A549 (cell line): ENCODE measurements at regions not wholly inside any gene's neighbourhood (a gene's known extent, or its start where the extent isn't known, plus 50 kb on each side); places are given as distances from the start of the nearest gene placed in this dataset.

Source experiments
- ATAC-seq, 2 experiments: fragments of 200-7000 bp in 1 of 2; fragments of >200 bp in 1 of 2; cut with Nextera tagmentation in 1 of 2; cut with Tn5 transposase in 1 of 2; 3 replicates each; pipeline versions ENCODE4 v1.8.0 to v1.9.1; 2018 to 2020; ENCODE audit warnings: mild to moderate bottlenecking in 1 of 2, moderate library complexity in 1 of 2
- CTCF ChIA-PET: fragments of 300-600 bp; sonication (Branson Sonifier 250); formaldehyde crosslinking; extraction: SDS; loops from one replicate; lab custom pipeline; 2021; ENCODE audit warnings: antibody characterized with exemption, inconsistent platforms; lab: Yijun Ruan, JAX
- POLR2A ChIA-PET: fragments of 350-600 bp; formaldehyde crosslinking; extraction: SDS; loops from one replicate; lab custom pipeline; 2021; ENCODE audit warnings: antibody characterized with exemption, inconsistent platforms; lab: Yijun Ruan, JAX
- DNase-seq, 2 experiments: peaks; one replicate each; pipeline versions ENCODE4 v3.0.0 to v3.0.0-alpha.2; 2011 to 2016; ENCODE audit warnings: low read depth in 1 of 2, low spot score in 1 of 2
- FAIRE-seq: peaks from 2 replicates; lab custom pipeline; 2011; peaks lifted over from hg19 to GRCh38; lab: Jason Lieb, UNC
- H3K27ac ChIP-seq, 2 experiments: fragments of >200 bp; sonication (Bioruptor Twin); formaldehyde crosslinking; 3 replicates each; pipeline ENCODE4 v1.5.1; 2016 to 2017
- H3K4me1 ChIP-seq: fragments of >200 bp; sonication (Bioruptor Twin); formaldehyde crosslinking; 3 replicates; pipeline ENCODE4 v1.6.1; 2016
- H3K4me2 ChIP-seq: fragments of >200 bp; sonication (Bioruptor Twin); formaldehyde crosslinking; 3 replicates; pipeline ENCODE4 v1.6.1; 2016
- H3K4me3 ChIP-seq: fragments of >200 bp; sonication (Bioruptor Twin); formaldehyde crosslinking; 3 replicates; pipeline ENCODE4 v1.5.1; 2016
- H3K9me3 ChIP-seq: fragments of >200 bp; sonication (Bioruptor Twin); formaldehyde crosslinking; 3 replicates; pipeline ENCODE4 v1.6.1; 2016
- BHLHE40 ChIP-seq: IDR thresholded peaks from 2 replicates; pipeline ENCODE4 v1.6.1; 2012; ENCODE audit warnings: low read depth, low read length, inconsistent platforms
- CBX8 ChIP-seq: fragments of 200-600 bp; sonication (generic); IDR thresholded peaks from 2 replicates; pipeline ENCODE4 v1.6.1; 2016
- CHD4 ChIP-seq: fragments of 200-600 bp; sonication (generic); IDR thresholded peaks from 2 replicates; pipeline ENCODE4 v1.6.1; 2016; ENCODE audit warnings: antibody characterized with exemption, mild to moderate bottlenecking, borderline replicate concordance
- E2F6 ChIP-seq: IDR thresholded peaks from 2 replicates; pipeline ENCODE4 v1.6.1; 2012; ENCODE audit warnings: low read depth, borderline replicate concordance
- ESRRA ChIP-seq: fragments of 150-350 bp; IDR thresholded peaks from 2 replicates; pipeline ENCODE4 v1.6.1; 2014; ENCODE audit warnings: mild to moderate bottlenecking, low read length, borderline replicate concordance
- GATA3 ChIP-seq: IDR thresholded peaks from 2 replicates; pipeline ENCODE4 v1.6.1; 2012; ENCODE audit warnings: borderline replicate concordance
- HDAC2 ChIP-seq: fragments of 200-600 bp; sonication (generic); IDR thresholded peaks from 2 replicates; pipeline ENCODE4 v1.6.1; 2016
- HEYL ChIP-seq: fragments of 250-450 bp; sonication (Bioruptor Pico); IDR thresholded peaks from 2 replicates; pipeline ENCODE4 v1.8.0; 2021; ENCODE audit warnings: mild to moderate bottlenecking, moderate library complexity
- HOXB5 ChIP-seq: fragments of 250-450 bp; sonication (Bioruptor Pico); IDR thresholded peaks from 2 replicates; pipeline ENCODE4 v1.5.0; 2020; ENCODE audit warnings: mild to moderate bottlenecking, moderate library complexity
- JUN ChIP-seq, 2 experiments: fragments of >200 bp; sonication (Bioruptor Twin); formaldehyde crosslinking; IDR thresholded peaks; 2 replicates in 1 of 2; 3 replicates in 1 of 2; pipeline ENCODE4 v1.6.1; 2016 to 2017
- JUNB ChIP-seq: fragments of >200 bp; sonication (Bioruptor Twin); formaldehyde crosslinking; IDR thresholded peaks from 2 replicates; pipeline ENCODE4 v1.6.1; 2016
- KDM5A ChIP-seq: fragments of 200-600 bp; sonication (generic); IDR thresholded peaks from 2 replicates; pipeline ENCODE4 v1.6.1; 2016; ENCODE audit warnings: antibody characterized with exemption, mild to moderate bottlenecking
- MAFK ChIP-seq: fragments of 450-650 bp; IDR thresholded peaks from 2 replicates; pipeline ENCODE4 v1.6.1; 2014; ENCODE audit not compliant: partially characterized antibody
- MAX ChIP-seq: IDR thresholded peaks from 2 replicates; pipeline ENCODE4 v1.6.1; 2012
- MAZ ChIP-seq: fragments of 150-350 bp; IDR thresholded peaks from 2 replicates; pipeline ENCODE4 v1.6.1; 2014; ENCODE audit warnings: antibody characterized with exemption, low read depth, low read length, borderline replicate concordance
- MYC ChIP-seq: IDR thresholded peaks from 2 replicates; pipeline ENCODE4 v1.6.1; 2012; ENCODE audit warnings: mild to moderate bottlenecking, inconsistent platforms, low read length, improper control_type of control experiment, borderline replicate concordance
- NPAS2 ChIP-seq: fragments of 250-450 bp; sonication (Bioruptor Pico); IDR thresholded peaks from 2 replicates; pipeline ENCODE4 v1.8.0; 2022; ENCODE audit warnings: mild to moderate bottlenecking, moderate library complexity, borderline replicate concordance
- NR3C1 ChIP-seq: fragments of >200 bp; sonication (Bioruptor Twin); formaldehyde crosslinking; IDR thresholded peaks from 3 replicates; pipeline ENCODE4 v1.6.1; 2017
- PBX3 ChIP-seq: IDR thresholded peaks from 2 replicates; pipeline ENCODE4 v1.6.1; 2012
- PHF8 ChIP-seq: fragments of 200-600 bp; sonication (generic); IDR thresholded peaks from 2 replicates; pipeline ENCODE4 v1.6.1; 2016; ENCODE audit warnings: low read depth, mild to moderate bottlenecking, antibody characterized with exemption, moderate library complexity, borderline replicate concordance
- REST ChIP-seq: fragments of 200-600 bp; sonication (generic); IDR thresholded peaks from 2 replicates; pipeline ENCODE4 v1.6.1; 2016; ENCODE audit warnings: antibody characterized with exemption, mild to moderate bottlenecking, moderate library complexity
- RFX5 ChIP-seq: fragments of 450-650 bp; IDR thresholded peaks from 2 replicates; pipeline ENCODE4 v1.7.1; 2014; ENCODE audit warnings: antibody characterized with exemption, mild to moderate bottlenecking, moderate library complexity
- SMC3 ChIP-seq: fragments of >200 bp; sonication (Bioruptor Twin); formaldehyde crosslinking; IDR thresholded peaks from 3 replicates; pipeline ENCODE4 v1.6.1; 2018; ENCODE audit warnings: inconsistent platforms
- TFCP2L1 ChIP-seq: fragments of 250-450 bp; sonication (Bioruptor Pico); IDR thresholded peaks from 2 replicates; pipeline ENCODE4 v1.5.0; 2021; ENCODE audit warnings: mild to moderate bottlenecking
- TP53 ChIP-seq: fragments of 250-450 bp; sonication (Bioruptor Pico); IDR thresholded peaks from 2 replicates; pipeline ENCODE4 v1.5.0; 2021; ENCODE audit warnings: mild to moderate bottlenecking, moderate library complexity
- USF2 ChIP-seq: fragments of 450-650 bp; IDR thresholded peaks from 2 replicates; pipeline ENCODE4 v1.6.1; 2014; ENCODE audit warnings: antibody characterized with exemption
- ZC3H11A ChIP-seq: fragments of 450-650 bp; IDR thresholded peaks from 2 replicates; pipeline ENCODE4 v1.6.1; 2014; ENCODE audit warnings: antibody characterized with exemption, mild to moderate bottlenecking
- ZNF302 ChIP-seq: fragments of 250-450 bp; sonication (Bioruptor Pico); IDR thresholded peaks from 2 replicates; pipeline ENCODE4 v1.9.0; 2021; ENCODE audit warnings: inconsistent platforms, mild to moderate bottlenecking, moderate library complexity
- ZSCAN20 ChIP-seq: fragments of 250-450 bp; sonication (Bioruptor Pico); IDR thresholded peaks from 2 replicates; pipeline ENCODE4 v1.8.0; 2022; ENCODE audit warnings: mild to moderate bottlenecking, moderate library complexity
- WGBS: methylation state at CpG from one replicate; pipeline ENCODE4 v1.1.6; 2017; ENCODE audit errors: missing lambda C conversion rate; 5-methylcytosine and 5-hydroxymethylcytosine counted together

GRCh38 chr4:79498282-79498681 is 90.3 kb upstream of the GK2 start:
- no peaks in the 10 kb centered on the region for H3K4me1 ChIP-seq
- DNase-seq = no peak
- no peak overlapping the region for H3K4me3 ChIP-seq
- H3K27ac ChIP-seq = no peak overlapping the region
- ATAC-seq = no peak
- POLR2A ChIA-PET = no interaction called here
- 5% methylated on average over 1 of the region's 1 CpG for WGBS
- no peaks in the 10 kb centered on the region for H3K9me3 ChIP-seq
- no peak overlapping the region for H3K4me2 ChIP-seq
- TF ChIP-seq CHD4 = no peak
- no peak for TF ChIP-seq GATA3
- no peak for TF ChIP-seq HDAC2
- no peak for TF ChIP-seq BHLHE40
- no peak for TF ChIP-seq NPAS2 (CRISPR knock-in tag)
- TF ChIP-seq NR3C1 = no peak
- no peak for TF ChIP-seq CBX8
- no peak for TF ChIP-seq PBX3
- no peak for TF ChIP-seq MAZ
- TF ChIP-seq PHF8 = no peak
- TF ChIP-seq, all 56 proteins: peak for 0
- CTCF ChIA-PET = no interaction called here
- no peak for FAIRE-seq

GRCh38 chr4:79497001-79497400 is 89.0 kb upstream of the GK2 start:
- ChIA-PET POLR2A (no interaction called here), CTCF (no interaction called here)
- no peak for DNase-seq
- no peak for ATAC-seq
- H3K4me1 ChIP-seq = no peaks in the 10 kb centered on the region
- 6% methylated on average over 1 of the region's 1 CpG for WGBS
- no peak for FAIRE-seq
- no peak overlapping the region for H3K27ac ChIP-seq
- H3K4me2 ChIP-seq = no peak overlapping the region
- no peak for TF ChIP-seq ZNF302
- no peak for TF ChIP-seq ZC3H11A
- TF ChIP-seq MAFK = no peak
- TF ChIP-seq NR3C1 = no peak
- no peak for TF ChIP-seq KDM5A
- TF ChIP-seq JUN (IDR thresholded peaks at IDR 0.05) = no peak
- no peak for TF ChIP-seq HOXB5
- TF ChIP-seq TFCP2L1 (CRISPR knock-in tag) = no peak
- no peak for TF ChIP-seq GATA3
- TF ChIP-seq CBX8 = no peak
- TF ChIP-seq HDAC2 = no peak
- TF ChIP-seq ZSCAN20 (CRISPR knock-in tag) = no peak
- TF ChIP-seq E2F6 = no peak
- no peak for TF ChIP-seq ESRRA
- no peak for TF ChIP-seq MAX
- TF ChIP-seq SMC3 = no peak
- TF ChIP-seq, all 56 proteins: peak for 0
- no peaks in the 10 kb centered on the region for H3K9me3 ChIP-seq
- H3K4me3 ChIP-seq = no peak overlapping the region

GRCh38 chr4:79495447-79495846 is 87.4 kb upstream of the GK2 start:
- no peak for TF ChIP-seq HDAC2
- no peak for TF ChIP-seq MYC
- TF ChIP-seq MAX = no peak
- TF ChIP-seq GATA3 = no peak
- TF ChIP-seq USF2 = no peak
- TF ChIP-seq REST = no peak
- TF ChIP-seq HEYL (CRISPR knock-in tag) = no peak
- TF ChIP-seq ZNF302 = no peak
- TF ChIP-seq TP53 (CRISPR knock-in tag) = no peak
- TF ChIP-seq RFX5 = no peak
- TF ChIP-seq MAZ = no peak
- TF ChIP-seq JUNB = no peak
- no peaks in the 10 kb centered on the region for H3K9me3 ChIP-seq
- 5% methylated on average over 1 of the region's 1 CpG for WGBS
- ChIA-PET CTCF (no interaction called here), POLR2A (no interaction called here)
- no peak overlapping the region for H3K4me2 ChIP-seq
- no peak for FAIRE-seq
- no peak for DNase-seq
- no peak overlapping the region for H3K27ac ChIP-seq
- H3K4me1 ChIP-seq = no peaks in the 10 kb centered on the region
- ATAC-seq = no peak
- H3K4me3 ChIP-seq = no peak overlapping the region
